H1 (cell line): ENCODE measurements at regions not wholly inside any gene's neighbourhood (a gene's known extent, or its start where the extent isn't known, plus 50 kb on each side); places are given as distances from the start of the nearest gene placed in this dataset.

Source experiments
- CTCF ChIA-PET: fragments of 300-600 bp; sonication (Branson Sonifier 250); formaldehyde crosslinking; loops from one replicate; lab custom pipeline; 2021; ENCODE audit not compliant: partially characterized antibody; lab: Charles Lee
- POLR2A ChIA-PET: fragments of 300-600 bp; sonication (Branson Sonifier 250); formaldehyde crosslinking; loops from one replicate; lab custom pipeline; 2021; ENCODE audit warnings: inconsistent platforms; ENCODE audit not compliant: partially characterized antibody; lab: Charles Lee
- DNase-seq, 2 experiments: peaks; one replicate each; pipeline versions ENCODE4 v3.0.0 to v3.0.0-alpha.2; 2010 to 2022; ENCODE audit warnings: low spot score in 2 of 2, low read depth in 1 of 2, mixed read lengths in 1 of 2
- FAIRE-seq: peaks from 2 replicates; lab custom pipeline; 2011; peaks lifted over from hg19 to GRCh38; lab: Jason Lieb, UNC
- H2AFZ ChIP-seq: 2 replicates; pipeline ENCODE4 v1.8.1; 2012; ENCODE audit warnings: low read length, inconsistent platforms
- H2AK5ac ChIP-seq: 2 replicates; pipeline ENCODE4 v1.6.1; 2013; ENCODE audit warnings: low read depth, low read length
- H2BK120ac ChIP-seq: replicated peaks from 2 replicates; pipeline ENCODE3; 2013; ENCODE audit warnings: low read depth, low read length, inconsistent platforms
- H2BK12ac ChIP-seq: 2 replicates; pipeline ENCODE4 v1.6.1; 2013; ENCODE audit warnings: low read depth, low read length
- H2BK15ac ChIP-seq: 2 replicates; pipeline ENCODE4 v1.6.1; 2013; ENCODE audit warnings: low read length
- H2BK20ac ChIP-seq: 2 replicates; pipeline ENCODE4 v1.6.1; 2013; ENCODE audit warnings: low read length
- H2BK5ac ChIP-seq: 2 replicates; pipeline ENCODE4 v1.6.1; 2013; ENCODE audit warnings: low read depth, low read length
- H3K14ac ChIP-seq: 2 replicates; pipeline ENCODE4 v1.6.1; 2013; ENCODE audit warnings: inconsistent platforms; ENCODE audit not compliant: insufficient read length
- H3K18ac ChIP-seq: 2 replicates; pipeline ENCODE4 v1.6.1; 2013; ENCODE audit warnings: low read length; ENCODE audit errors: extremely low read depth
- H3K23ac ChIP-seq: 2 replicates; pipeline ENCODE4 v1.6.1; 2013; ENCODE audit warnings: inconsistent platforms; ENCODE audit not compliant: insufficient read length
- H3K23me2 ChIP-seq: 2 replicates; pipeline ENCODE4 v1.6.1; 2013; ENCODE audit warnings: low read depth, low read length
- H3K27ac ChIP-seq: 2 replicates; pipeline ENCODE4 v1.6.1; 2011; ENCODE audit warnings: low read depth, low read length, inconsistent platforms
- H3K27me3 ChIP-seq, 4 experiments: replicated peaks in 1 of 4; 1 replicate in 1 of 4; 2 replicates in 3 of 4; pipeline versions ENCODE4 v1.6.1 to v1.8.1; 2011 to 2013; ENCODE audit warnings: low read length in 3 of 4, mild to moderate bottlenecking in 3 of 4, inconsistent platforms in 2 of 4, mixed read lengths in 2 of 4, moderate library complexity in 1 of 4; ENCODE audit not compliant: control insufficient read depth in 3 of 4, insufficient read depth in 3 of 4; ENCODE audit errors: extremely low read depth in 1 of 4
- H3K36me3 ChIP-seq, 4 experiments: 2 replicates each; pipeline versions ENCODE4 v1.6.1 to v1.8.1; 2011 to 2013; ENCODE audit warnings: mild to moderate bottlenecking in 4 of 4, low read length in 3 of 4, moderate library complexity in 2 of 4, control low read depth in 1 of 4, inconsistent platforms in 1 of 4; ENCODE audit not compliant: insufficient read depth in 4 of 4, control insufficient read depth in 2 of 4
- H3K4ac ChIP-seq: replicated peaks from 2 replicates; pipeline ENCODE3; 2013; ENCODE audit warnings: low read length, low read depth, mixed read lengths, inconsistent platforms; ENCODE audit not compliant: insufficient read length
- H3K4me1 ChIP-seq, 4 experiments: replicated peaks in 1 of 4; 1 replicate in 1 of 4; 2 replicates in 3 of 4; pipeline versions ENCODE4 v1.6.1 to v1.8.1; 2011 to 2013; ENCODE audit warnings: low read length in 3 of 4, inconsistent platforms in 2 of 4, mixed read lengths in 1 of 4; ENCODE audit not compliant: insufficient read depth in 4 of 4, control insufficient read depth in 3 of 4
- H3K4me2 ChIP-seq, 2 experiments: 2 replicates each; pipeline versions ENCODE4 v1.6.1 to v1.8.1; 2011 to 2013; ENCODE audit warnings: low read depth in 2 of 2, low read length in 2 of 2, control low read depth in 1 of 2, inconsistent platforms in 1 of 2, mild to moderate bottlenecking in 1 of 2; ENCODE audit not compliant: insufficient read depth in 1 of 2
- H3K4me3 ChIP-seq, 4 experiments: fragments of 200-600, 300-600 bp in 1 of 4; sonication (generic), shearing (Covaris generic), sonication (Bioruptor Twin) in 1 of 4; 2 replicates each; pipeline versions ENCODE4 v1.5.1 to v1.8.1; 2011 to 2016; ENCODE audit warnings: low read length in 4 of 4, low read depth in 3 of 4, control low read depth in 2 of 4, inconsistent platforms in 2 of 4, mild to moderate bottlenecking in 2 of 4, mixed read lengths in 1 of 4, moderate library complexity in 1 of 4; ENCODE audit not compliant: insufficient read depth in 2 of 4; ENCODE audit errors: extremely low read depth in 1 of 4
- H3K56ac ChIP-seq: replicated peaks from 2 replicates; pipeline ENCODE3; 2013; ENCODE audit warnings: low read depth, mild to moderate bottlenecking, mixed read lengths, low read length, inconsistent platforms; ENCODE audit not compliant: insufficient read length
- H3K79me1 ChIP-seq: 2 replicates; pipeline ENCODE4 v1.6.1; 2013; ENCODE audit warnings: low read depth, low read length, control low read depth
- H3K79me2 ChIP-seq, 2 experiments: 2 replicates each; pipeline versions ENCODE4 v1.6.1 to v1.8.1; 2012 to 2013; ENCODE audit warnings: low read length in 2 of 2, mild to moderate bottlenecking in 2 of 2, inconsistent platforms in 1 of 2; ENCODE audit not compliant: insufficient read depth in 2 of 2, control insufficient read depth in 1 of 2
- H3K9ac ChIP-seq, 4 experiments: replicated peaks in 1 of 4; 1 replicate in 1 of 4; 2 replicates in 3 of 4; pipeline versions ENCODE4 v1.6.1 to v1.8.1; 2011 to 2013; ENCODE audit warnings: low read depth in 3 of 4, low read length in 3 of 4, control low read depth in 2 of 4, mild to moderate bottlenecking in 2 of 4, moderate library complexity in 2 of 4, inconsistent platforms in 1 of 4; ENCODE audit errors: extremely low read depth in 1 of 4
- H3K9me3 ChIP-seq, 2 experiments: 2 replicates each; pipeline versions ENCODE4 v1.6.1 to v1.8.1; 2012 to 2013; ENCODE audit warnings: mild to moderate bottlenecking in 2 of 2, moderate library complexity in 2 of 2, control low read depth in 1 of 2, inconsistent platforms in 1 of 2, low read depth in 1 of 2, low read length in 1 of 2, mixed read lengths in 1 of 2; ENCODE audit not compliant: insufficient read depth in 2 of 2
- H4K20me1 ChIP-seq, 2 experiments: replicated peaks in 1 of 2; 2 replicates each; pipeline versions ENCODE3 to v1.8.1; 2011 to 2013; ENCODE audit warnings: inconsistent platforms in 2 of 2, low read length in 2 of 2, mild to moderate bottlenecking in 1 of 2; ENCODE audit not compliant: insufficient read depth in 2 of 2, control insufficient read depth in 1 of 2
- H4K5ac ChIP-seq: 2 replicates; pipeline ENCODE4 v1.6.1; 2013; ENCODE audit warnings: low read length, low read depth, mixed read lengths, inconsistent platforms; ENCODE audit not compliant: insufficient read length
- H4K8ac ChIP-seq: 2 replicates; pipeline ENCODE4 v1.8.0; 2013; ENCODE audit warnings: mild to moderate bottlenecking, moderate library complexity, low read length, inconsistent platforms; ENCODE audit not compliant: insufficient read depth; ENCODE audit errors: extremely low read depth
- H4K91ac ChIP-seq: replicated peaks from 2 replicates; pipeline ENCODE3; 2013; ENCODE audit warnings: low read length, mixed read lengths, inconsistent platforms; ENCODE audit not compliant: insufficient read length
- ASH2L ChIP-seq: fragments of 200-600, 300-600 bp; sonication (generic); IDR thresholded peaks from one replicate; pipeline ENCODE4 v1.7.1; 2017; ENCODE audit warnings: low read length
- CHD1 ChIP-seq: IDR thresholded peaks from 2 replicates; pipeline ENCODE4 v1.6.1; 2012; ENCODE audit warnings: low read depth, low read length, improper control_type of control experiment
- CREB1 ChIP-seq: IDR thresholded peaks from 2 replicates; pipeline ENCODE4 v1.6.1; 2012; ENCODE audit warnings: inconsistent platforms
- EGR1 ChIP-seq: IDR thresholded peaks from 2 replicates; pipeline ENCODE4 v1.6.1; 2011; ENCODE audit warnings: low read depth, low read length, borderline replicate concordance
- EZH2 ChIP-seq: fragments of 200-600 bp; sonication (generic); IDR thresholded peaks from 2 replicates; pipeline ENCODE4 v1.7.1; 2012; ENCODE audit warnings: low read depth, mild to moderate bottlenecking, moderate library complexity, low read length, inconsistent platforms; ENCODE audit not compliant: severe bottlenecking
- HDAC6 ChIP-seq: IDR thresholded peaks from one replicate; pipeline ENCODE4 v1.7.1; 2012; ENCODE audit warnings: low read depth, mild to moderate bottlenecking, inconsistent platforms, low read length, moderate library complexity
- RNF2 ChIP-seq: fragments of 200-900, 300-1000 bp; sonication (generic); IDR thresholded peaks from 2 replicates; pipeline ENCODE4 v1.7.1; 2016; ENCODE audit warnings: borderline replicate concordance, low read depth, mild to moderate bottlenecking, antibody characterized with exemption, low read length; ENCODE audit not compliant: poor library complexity, severe bottlenecking; ENCODE audit errors: missing control alignments
- RXRA ChIP-seq: IDR thresholded peaks from 2 replicates; pipeline ENCODE4 v1.6.1; 2011; ENCODE audit warnings: low read depth, mild to moderate bottlenecking, low read length, moderate library complexity; ENCODE audit not compliant: insufficient read depth
- SP4 ChIP-seq: IDR thresholded peaks from 2 replicates; pipeline ENCODE4 v1.6.1; 2012; ENCODE audit warnings: low read length, inconsistent platforms
- SRF ChIP-seq: IDR thresholded peaks from 2 replicates; pipeline ENCODE4 v1.6.1; 2011; ENCODE audit warnings: mild to moderate bottlenecking, low read depth, low read length, moderate library complexity
- TAF1 ChIP-seq: IDR thresholded peaks from 2 replicates; pipeline ENCODE4 v1.6.1; 2011; ENCODE audit warnings: mild to moderate bottlenecking, low read depth, low read length
- TCF12 ChIP-seq: IDR thresholded peaks from 2 replicates; pipeline ENCODE4 v1.6.1; 2011; ENCODE audit warnings: low read depth, mild to moderate bottlenecking, low read length
- WGBS, 2 experiments: shearing (Covaris generic) in 1 of 2; methylation state at CpG; one replicate each; pipeline versions ENCODE4 v1.1.6 to v1.1.7; 2013 to 2015; ENCODE audit warnings: low lambda C conversion rate in 2 of 2, mixed read lengths in 2 of 2, inconsistent platforms in 1 of 2, low coverage in 1 of 2, missing lambda C conversion rate in 1 of 2; ENCODE audit not compliant: insufficient replicate concordance in 2 of 2, insufficient coverage in 1 of 2, insufficient read length in 1 of 2; ENCODE audit errors: extremely low coverage in 1 of 2, missing lambda C conversion rate in 1 of 2; 5-methylcytosine and 5-hydroxymethylcytosine counted together
- TF ChIP-seq, protein P1 (sequence below), 3 experiments: IDR thresholded peaks; 1 replicate in 2 of 3; 2 replicates in 1 of 3; pipeline versions ENCODE4 v1.5.1 to v1.6.1; 2011; ENCODE audit warnings: low read length in 3 of 3, mild to moderate bottlenecking in 3 of 3, inconsistent platforms in 2 of 3, low read depth in 1 of 3, moderate library complexity in 1 of 3; ENCODE audit not compliant: insufficient read depth in 1 of 3; ENCODE audit errors: control extremely low read depth in 1 of 3

GRCh38 chr1:29743931-29744330 is 507.6 kb downstream of the PTPRU start:
- POLR2A ChIA-PET, result no interaction called here
- H3K27ac ChIP-seq, result no peak overlapping the region
- no peak for FAIRE-seq
- no peaks in the 10 kb centered on the region for H3K79me1 ChIP-seq
- H2BK120ac ChIP-seq, result no peak overlapping the region
- no peaks in the 10 kb centered on the region for H3K4me1 ChIP-seq
- no peak overlapping the region for H2AK5ac ChIP-seq
- no peaks in the 10 kb centered on the region for H3K79me2 ChIP-seq
- no peaks in the 10 kb centered on the region for H3K9me3 ChIP-seq
- 94% methylated on average over 7 of the region's 7 CpGs; no CpG with 5 or more reads in 1 of the 2 experiments for WGBS, 2 experiments
- H3K23ac ChIP-seq, result no peak overlapping the region
- no peak overlapping the region for H4K5ac ChIP-seq
- H2AFZ ChIP-seq, result no peak overlapping the region
- H4K20me1 ChIP-seq, result no peaks in the 10 kb centered on the region
- CTCF ChIA-PET, result interaction anchor here (0.6 to 1.2 kb wide), 3 partner anchors 10 to 252 kb away, joined by 3 to 4 read pairs (median 3); no protein-coding TSS in a partner anchor
- no peaks in the 10 kb centered on the region for H3K23me2 ChIP-seq
- peak overlapping the region in 1 of 4 experiments; percentile 31; a peak in 1 of 7 replicates for H3K9ac ChIP-seq
- H4K91ac ChIP-seq, result no peak overlapping the region
- H3K4me2 ChIP-seq, result no peak overlapping the region
- H3K14ac ChIP-seq, result no peak overlapping the region
- H4K8ac ChIP-seq, result no peak overlapping the region
- H2BK12ac ChIP-seq, result no peak overlapping the region
- H3K4me3 ChIP-seq, result no peak overlapping the region
- H2BK15ac ChIP-seq, result no peak overlapping the region
- DNase-seq, result no peak
- H3K36me3 ChIP-seq, result no peaks in the 10 kb centered on the region
- no peak overlapping the region for H3K4ac ChIP-seq
- H2BK20ac ChIP-seq, result no peak overlapping the region
- H3K56ac ChIP-seq, result no peak overlapping the region
- no peaks in the 10 kb centered on the region for H3K27me3 ChIP-seq
- H2BK5ac ChIP-seq, result no peak overlapping the region
- no peak overlapping the region for H3K18ac ChIP-seq
- TF ChIP-seq TCF12 (no peak), TAF1 (no peak), SRF (no peak), CREB1 (no peak), SP4 (no peak), ASH2L (no peak), CHD1 (no peak), EZH2 (no peak), RNF2 (no peak), RXRA (no peak), EGR1 (no peak), HDAC6 (no peak)
- TF ChIP-seq, protein P1, sequence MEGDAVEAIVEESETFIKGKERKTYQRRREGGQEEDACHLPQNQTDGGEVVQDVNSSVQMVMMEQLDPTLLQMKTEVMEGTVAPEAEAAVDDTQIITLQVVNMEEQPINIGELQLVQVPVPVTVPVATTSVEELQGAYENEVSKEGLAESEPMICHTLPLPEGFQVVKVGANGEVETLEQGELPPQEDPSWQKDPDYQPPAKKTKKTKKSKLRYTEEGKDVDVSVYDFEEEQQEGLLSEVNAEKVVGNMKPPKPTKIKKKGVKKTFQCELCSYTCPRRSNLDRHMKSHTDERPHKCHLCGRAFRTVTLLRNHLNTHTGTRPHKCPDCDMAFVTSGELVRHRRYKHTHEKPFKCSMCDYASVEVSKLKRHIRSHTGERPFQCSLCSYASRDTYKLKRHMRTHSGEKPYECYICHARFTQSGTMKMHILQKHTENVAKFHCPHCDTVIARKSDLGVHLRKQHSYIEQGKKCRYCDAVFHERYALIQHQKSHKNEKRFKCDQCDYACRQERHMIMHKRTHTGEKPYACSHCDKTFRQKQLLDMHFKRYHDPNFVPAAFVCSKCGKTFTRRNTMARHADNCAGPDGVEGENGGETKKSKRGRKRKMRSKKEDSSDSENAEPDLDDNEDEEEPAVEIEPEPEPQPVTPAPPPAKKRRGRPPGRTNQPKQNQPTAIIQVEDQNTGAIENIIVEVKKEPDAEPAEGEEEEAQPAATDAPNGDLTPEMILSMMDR (IDR thresholded peaks at IDR 0.05; ENCODE audit: control extremely low read depth in 1 of 3, insufficient read depth in 1 of 3, low read depth in 1 of 3, low read length in 3 of 3), result no peak
